ENCODE measurements at regions not wholly inside any gene's neighbourhood (a gene's known extent, or its start where the extent isn't known, plus 50 kb on each side); places are given as distances from the start of the nearest gene placed in this dataset.

DNA sequence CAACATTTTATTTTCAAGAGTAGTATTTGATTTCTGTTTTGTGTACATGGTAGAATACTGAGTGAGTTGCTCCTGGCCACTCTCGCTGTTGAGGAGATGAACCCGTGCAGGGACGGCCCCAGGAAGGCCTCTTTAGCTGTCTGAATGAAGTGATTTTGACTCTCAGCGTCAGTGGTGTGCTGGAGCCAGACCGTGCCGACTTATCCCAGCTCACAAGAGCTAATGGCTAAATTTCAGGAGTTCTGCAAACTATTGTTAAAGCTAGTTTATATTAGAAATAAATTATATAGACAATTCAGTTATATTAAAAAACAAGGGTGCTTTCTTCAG is 111.2 kb upstream of the KIF26B start:
- TF ChIP-seq GATA2 (IDR thresholded peaks at IDR 0.05; ENCODE audit: low read depth, low read length) (no peak), GATA3 (IDR thresholded peaks at IDR 0.05; ENCODE audit: low read depth, low read length) (no peak)
